Neural crest cell (in vitro differentiated cells): ENCODE measurements at regions not wholly inside any gene's neighbourhood (a gene's known extent, or its start where the extent isn't known, plus 50 kb on each side); places are given as distances from the start of the nearest gene placed in this dataset.

Source experiments
- DNase-seq: peaks from one replicate; pipeline ENCODE4 v3.0.0; 2021; ENCODE audit warnings: low read depth, mixed read lengths, low spot score
- H3K27ac Mint-ChIP-seq: one replicate; pipeline ENCODE4 v1.8.0; 2021; ENCODE audit warnings: mild to moderate bottlenecking, mixed read lengths; ENCODE audit not compliant: unreplicated experiment
- H3K27me3 Mint-ChIP-seq: 2 replicates; pipeline ENCODE4 v1.8.0; 2021; ENCODE audit warnings: low read depth, mild to moderate bottlenecking, mixed read lengths
- H3K36me3 Mint-ChIP-seq: 2 replicates; pipeline ENCODE4 v1.8.0; 2021; ENCODE audit warnings: low read depth, mild to moderate bottlenecking, mixed read lengths
- H3K4me1 Mint-ChIP-seq: 2 replicates; pipeline ENCODE4 v1.8.0; 2021; ENCODE audit warnings: mixed read lengths
- H3K4me3 Mint-ChIP-seq: one replicate; pipeline ENCODE4 v1.8.0; 2021; ENCODE audit warnings: mild to moderate bottlenecking, mixed read lengths
- H3K9me3 Mint-ChIP-seq: 2 replicates; pipeline ENCODE4 v1.8.0; 2021; ENCODE audit warnings: mixed read lengths
- TF ChIP-seq, protein P1 (sequence below): fragments of 200-600 bp; sonication (generic); conservative IDR thresholded peaks from 2 replicates; pipeline ENCODE4 v1.5.0; 2021; ENCODE audit warnings: antibody characterized with exemption, mild to moderate bottlenecking

- Mint-ChIP-seq H3K4me3 (no peak overlapping the region), H3K9me3 (peaks cover 4% of the 10 kb centered on the region), H3K36me3 (no peaks in the 10 kb centered on the region)
These were observed 116.3 kb upstream of the CNTN1 start for GRCh38 chr12:40575987-40576386.

GRCh38 chr12:40577834-40578233 is 114.4 kb upstream of the CNTN1 start:
- peaks cover 9% of the 10 kb centered on the region for H3K9me3 Mint-ChIP-seq
- no peaks in the 10 kb centered on the region for H3K27me3 Mint-ChIP-seq
- H3K36me3 Mint-ChIP-seq = peaks cover 4% of the 10 kb centered on the region
- DNase-seq = no peak
- TF ChIP-seq, protein P1, sequence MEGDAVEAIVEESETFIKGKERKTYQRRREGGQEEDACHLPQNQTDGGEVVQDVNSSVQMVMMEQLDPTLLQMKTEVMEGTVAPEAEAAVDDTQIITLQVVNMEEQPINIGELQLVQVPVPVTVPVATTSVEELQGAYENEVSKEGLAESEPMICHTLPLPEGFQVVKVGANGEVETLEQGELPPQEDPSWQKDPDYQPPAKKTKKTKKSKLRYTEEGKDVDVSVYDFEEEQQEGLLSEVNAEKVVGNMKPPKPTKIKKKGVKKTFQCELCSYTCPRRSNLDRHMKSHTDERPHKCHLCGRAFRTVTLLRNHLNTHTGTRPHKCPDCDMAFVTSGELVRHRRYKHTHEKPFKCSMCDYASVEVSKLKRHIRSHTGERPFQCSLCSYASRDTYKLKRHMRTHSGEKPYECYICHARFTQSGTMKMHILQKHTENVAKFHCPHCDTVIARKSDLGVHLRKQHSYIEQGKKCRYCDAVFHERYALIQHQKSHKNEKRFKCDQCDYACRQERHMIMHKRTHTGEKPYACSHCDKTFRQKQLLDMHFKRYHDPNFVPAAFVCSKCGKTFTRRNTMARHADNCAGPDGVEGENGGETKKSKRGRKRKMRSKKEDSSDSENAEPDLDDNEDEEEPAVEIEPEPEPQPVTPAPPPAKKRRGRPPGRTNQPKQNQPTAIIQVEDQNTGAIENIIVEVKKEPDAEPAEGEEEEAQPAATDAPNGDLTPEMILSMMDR = no peak
- no peak overlapping the region for H3K27ac Mint-ChIP-seq
- no peaks in the 10 kb centered on the region for H3K4me1 Mint-ChIP-seq
- H3K4me3 Mint-ChIP-seq = no peak overlapping the region

More at GRCh38 chr12:40575987-40576386, 116.3 kb upstream of the CNTN1 start:
- Mint-ChIP-seq H3K27me3 (no peaks in the 10 kb centered on the region), H3K27ac (no peak overlapping the region), H3K4me1 (no peaks in the 10 kb centered on the region)
- TF ChIP-seq, protein P1 = no peak
- no peak for DNase-seq

DNA sequence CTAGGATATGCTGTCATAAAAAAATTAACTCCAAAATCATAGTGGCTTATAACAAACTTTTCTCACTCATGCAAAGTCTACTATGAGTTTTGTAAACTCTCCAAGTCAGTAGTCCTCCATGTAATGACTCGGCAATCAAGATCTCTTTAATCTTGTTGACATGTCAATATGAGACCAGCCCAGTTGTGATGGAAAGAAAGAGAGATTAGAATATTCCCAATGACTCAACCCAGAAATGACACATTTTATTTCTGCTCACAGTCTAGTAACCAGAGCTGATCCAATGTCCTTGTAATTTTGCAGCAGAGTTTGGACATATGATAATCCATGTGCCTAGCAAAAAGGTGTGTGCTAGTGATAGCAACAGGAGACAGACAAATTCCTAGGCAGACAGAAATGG is 112.6 kb upstream of the CNTN1 start:
- DNase-seq = no peak
- no peaks in the 10 kb centered on the region for H3K27me3 Mint-ChIP-seq
- H3K9me3 Mint-ChIP-seq = peaks cover 9% of the 10 kb centered on the region
- H3K36me3 Mint-ChIP-seq = peaks cover 4% of the 10 kb centered on the region
- no peak overlapping the region for H3K4me3 Mint-ChIP-seq
- TF ChIP-seq, protein P1 = no peak
- H3K4me1 Mint-ChIP-seq = no peaks in the 10 kb centered on the region
- no peak overlapping the region for H3K27ac Mint-ChIP-seq

- no peak overlapping the region for H3K27ac Mint-ChIP-seq
- H3K27me3 Mint-ChIP-seq = no peaks in the 10 kb centered on the region
- H3K4me1 Mint-ChIP-seq = no peaks in the 10 kb centered on the region
- no peak overlapping the region for H3K4me3 Mint-ChIP-seq
- TF ChIP-seq, protein P1 = no peak
- no peak for DNase-seq
- H3K9me3 Mint-ChIP-seq = peaks cover 9% of the 10 kb centered on the region
- H3K36me3 Mint-ChIP-seq = peaks cover 4% of the 10 kb centered on the region
These were observed 111.9 kb upstream of the CNTN1 start for GRCh38 chr12:40580346-40580745.

DNA sequence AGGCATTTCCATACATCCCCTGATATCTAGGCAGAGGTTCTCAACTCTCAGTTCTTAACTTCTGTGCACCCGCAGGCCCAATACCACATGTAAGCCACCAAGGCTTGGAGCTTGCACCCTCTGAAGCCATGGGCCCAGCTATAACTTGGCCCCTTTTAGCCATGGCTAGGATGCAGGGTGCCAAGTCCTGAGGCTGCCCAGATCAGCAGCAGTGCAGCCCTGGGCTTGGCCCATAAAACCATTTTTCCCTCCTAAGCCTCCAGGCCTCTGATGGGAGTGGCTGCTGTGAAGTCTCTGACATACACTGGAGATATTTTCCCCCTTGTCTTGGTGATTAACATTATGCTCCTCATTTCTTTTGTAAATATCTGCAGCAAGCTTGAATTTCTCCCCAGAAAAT is 110.3 kb upstream of the CNTN1 start:
- Mint-ChIP-seq H3K27me3 (no peaks in the 10 kb centered on the region), H3K27ac (no peak overlapping the region), H3K4me1 (peaks cover 5% of the 10 kb centered on the region), H3K4me3 (no peak overlapping the region), H3K36me3 (peaks cover 4% of the 10 kb centered on the region), H3K9me3 (peaks cover 9% of the 10 kb centered on the region)
- TF ChIP-seq, protein P1 = no peak
- DNase-seq = no peak

- no peak overlapping the region for H3K4me3 Mint-ChIP-seq
- DNase-seq = no peak
- TF ChIP-seq, protein P1 = no peak
- peaks cover 15% of the 10 kb centered on the region for H3K9me3 Mint-ChIP-seq
- peaks cover 5% of the 10 kb centered on the region for H3K4me1 Mint-ChIP-seq
- no peaks in the 10 kb centered on the region for H3K27me3 Mint-ChIP-seq
- H3K27ac Mint-ChIP-seq = no peak overlapping the region
- peaks cover 4% of the 10 kb centered on the region for H3K36me3 Mint-ChIP-seq
These were observed 108.5 kb upstream of the CNTN1 start for GRCh38 chr12:40583743-40584142.
